Activated T-cell treated with anti-CD3 and anti-CD28 coated beads for 4 hours (primary cell): ENCODE measurements at regions not wholly inside any gene's neighbourhood (a gene's known extent, or its start where the extent isn't known, plus 50 kb on each side); places are given as distances from the start of the nearest gene placed in this dataset.

Experiments
- DNase-seq: peaks from one replicate; pipeline ENCODE4 v3.0.0-alpha.2; 2020

- no peak for DNase-seq
Observed at GRCh38 chr7:32346253-32346652, 143.9 kb downstream of the LSM5 start.

- no peak for DNase-seq
Observed at GRCh38 chr7:32336726-32337125, 153.5 kb downstream of the LSM5 start.

DNA sequence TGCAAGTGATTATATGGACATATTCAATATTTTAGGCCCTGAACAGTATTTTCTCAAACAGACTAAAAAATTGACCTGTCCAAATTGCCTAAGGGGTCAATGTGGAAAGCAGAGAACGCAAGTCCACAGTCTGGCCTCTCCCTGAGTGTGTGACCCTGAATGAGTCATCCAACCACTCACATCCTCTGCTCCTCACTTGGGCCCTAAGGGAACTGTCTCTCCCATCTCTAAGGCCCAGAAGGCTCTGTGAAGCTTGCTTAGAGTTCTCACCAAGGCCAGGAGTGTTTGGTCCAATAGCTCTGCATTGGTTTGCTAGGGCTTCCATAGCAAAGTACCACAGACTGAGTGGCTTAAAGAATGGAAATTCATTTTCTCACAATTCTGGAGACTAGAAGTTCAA is 155.1 kb downstream of the LSM5 start:
- DNase-seq: no peak

DNA sequence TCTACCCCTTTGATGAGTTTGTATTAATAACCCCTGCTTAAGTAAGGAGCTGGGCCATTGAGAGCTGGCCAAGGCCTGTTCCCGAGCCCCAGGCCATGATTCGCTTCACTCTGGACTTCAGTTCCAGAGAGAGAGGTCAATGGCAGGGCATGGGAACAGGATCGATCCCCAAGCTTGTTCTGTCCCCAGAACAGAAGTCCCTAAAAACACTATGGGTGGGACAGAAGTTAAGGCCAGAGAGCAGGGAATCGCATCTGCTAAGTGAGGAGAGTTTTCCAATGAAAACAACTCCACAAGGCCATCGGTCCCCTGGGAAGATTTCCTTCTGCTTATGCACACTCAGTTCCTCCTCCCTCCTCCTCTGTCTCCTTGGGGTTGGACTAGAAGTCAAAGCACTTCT is 159.6 kb downstream of the LSM5 start:
- DNase-seq: no peak

DNA sequence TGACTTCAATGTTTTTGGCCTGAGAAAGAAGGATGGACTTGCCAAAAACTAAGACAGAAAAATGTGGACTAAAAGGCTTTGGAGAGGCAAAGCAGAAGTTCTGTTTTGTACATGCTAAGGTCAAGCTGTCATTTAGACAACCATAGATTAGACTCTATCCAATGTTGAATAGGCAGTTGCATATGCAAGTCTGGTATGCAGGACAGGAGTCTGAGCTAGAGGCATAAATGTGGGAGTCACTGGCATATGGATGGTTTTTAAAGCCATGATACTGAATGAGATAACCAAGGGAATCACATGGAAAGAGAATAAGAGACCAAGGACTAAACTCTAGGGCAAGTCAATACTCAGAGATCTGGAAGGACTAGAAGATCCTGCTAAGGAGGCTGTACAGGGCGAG is 164.1 kb downstream of the LSM5 start:
- no peak for DNase-seq

DNA sequence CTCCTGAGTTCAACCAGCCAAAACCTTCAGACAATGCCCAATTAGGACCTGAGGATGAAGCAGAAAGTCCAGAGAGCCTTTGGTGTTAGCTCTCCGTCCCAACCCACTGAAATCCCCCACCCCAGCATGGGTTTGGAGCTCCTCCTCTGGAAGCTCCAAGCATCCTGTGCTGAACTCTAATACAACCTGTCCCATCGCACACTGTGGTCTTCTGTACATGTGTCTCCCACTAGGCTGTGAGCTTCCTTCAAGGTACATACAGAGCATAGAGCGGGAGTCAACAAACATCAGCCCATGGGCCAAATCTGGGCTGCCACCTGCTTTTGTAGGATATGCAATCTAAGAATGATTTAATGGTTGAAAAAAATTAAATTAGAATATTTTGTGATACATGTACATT is 166.5 kb downstream of the LSM5 start:
- DNase-seq: no peak

DNA sequence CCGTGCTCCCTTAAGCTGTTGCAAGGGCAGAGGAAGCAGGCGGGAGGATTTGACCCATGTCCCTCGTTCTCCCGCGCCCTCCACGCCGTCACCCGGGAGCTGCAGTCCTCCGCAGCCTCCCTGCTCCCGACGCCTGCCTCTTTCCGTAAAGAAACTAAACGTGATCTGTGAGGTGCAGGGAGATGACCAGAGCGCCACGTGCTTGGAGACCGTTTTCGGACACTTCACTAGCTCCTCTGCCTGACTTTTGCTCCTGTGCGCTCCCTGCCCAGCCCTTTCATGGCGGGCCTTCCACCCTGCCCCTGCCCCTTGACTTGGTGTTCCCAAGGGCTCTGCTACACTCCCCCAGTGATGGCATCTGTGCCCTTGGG is 171.2 kb downstream of the LSM5 start:
- DNase-seq: no peak

- no peak for DNase-seq
Observed at GRCh38 chr7:32318300-32319011, 171.7 kb downstream of the LSM5 start.

DNA sequence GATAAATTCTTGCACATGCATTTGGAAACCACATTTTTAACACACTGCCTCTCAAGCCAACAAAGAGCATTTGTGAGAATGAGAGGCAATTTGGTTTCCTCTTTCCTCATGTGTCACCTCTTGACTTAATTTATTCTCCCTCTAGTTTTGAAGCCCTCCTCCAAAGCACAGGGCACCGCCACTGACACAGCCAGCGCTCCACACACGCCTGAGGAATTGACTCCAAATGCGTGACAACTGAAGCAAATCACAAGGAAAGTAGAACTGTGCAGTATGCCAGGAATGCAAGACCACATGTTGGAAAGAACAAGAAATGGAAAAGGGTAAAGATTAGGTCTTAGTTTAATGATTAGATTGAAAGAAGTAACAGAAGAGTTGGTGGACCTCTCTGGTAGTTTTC is 173.3 kb downstream of the LSM5 start:
- DNase-seq: no peak

DNA sequence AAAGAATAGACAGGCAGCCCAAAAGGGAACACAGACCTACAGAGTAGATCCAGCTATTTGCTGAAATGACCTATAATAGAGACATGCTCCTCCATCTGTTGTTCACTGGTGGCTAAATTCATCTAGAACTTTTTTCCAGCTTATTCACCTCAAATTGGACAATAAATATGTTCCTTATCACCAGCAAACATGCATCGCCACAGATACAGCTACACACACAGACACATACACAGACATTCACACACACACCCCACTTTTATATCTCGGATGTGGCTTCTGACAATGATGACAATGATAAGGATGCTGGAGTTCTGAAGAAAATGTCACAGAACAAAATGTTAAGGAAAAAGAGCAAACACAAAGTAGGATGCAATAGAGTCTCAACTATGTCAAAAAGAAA is 175.4 kb downstream of the LSM5 start:
- DNase-seq: no peak

DNA sequence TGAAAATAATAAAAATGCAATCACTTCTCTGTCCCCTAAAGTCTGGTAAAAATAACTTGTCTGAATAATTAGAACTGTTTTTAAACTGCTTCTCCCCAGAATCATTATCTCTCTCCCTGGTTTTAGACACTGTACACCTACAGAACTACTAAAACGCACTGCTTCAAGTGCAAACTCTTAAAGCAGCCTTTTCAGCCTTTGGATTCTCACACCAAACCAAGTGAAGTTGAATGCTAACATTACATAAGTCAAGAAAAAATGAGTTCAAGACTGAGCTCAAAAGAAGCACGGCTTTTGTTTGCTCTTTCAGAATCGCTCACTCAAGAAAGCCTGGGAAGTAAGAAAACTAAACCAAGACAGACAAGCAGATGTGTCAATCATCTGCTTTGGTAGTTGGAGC is 188.8 kb downstream of the LSM5 start:
- no peak for DNase-seq

DNA sequence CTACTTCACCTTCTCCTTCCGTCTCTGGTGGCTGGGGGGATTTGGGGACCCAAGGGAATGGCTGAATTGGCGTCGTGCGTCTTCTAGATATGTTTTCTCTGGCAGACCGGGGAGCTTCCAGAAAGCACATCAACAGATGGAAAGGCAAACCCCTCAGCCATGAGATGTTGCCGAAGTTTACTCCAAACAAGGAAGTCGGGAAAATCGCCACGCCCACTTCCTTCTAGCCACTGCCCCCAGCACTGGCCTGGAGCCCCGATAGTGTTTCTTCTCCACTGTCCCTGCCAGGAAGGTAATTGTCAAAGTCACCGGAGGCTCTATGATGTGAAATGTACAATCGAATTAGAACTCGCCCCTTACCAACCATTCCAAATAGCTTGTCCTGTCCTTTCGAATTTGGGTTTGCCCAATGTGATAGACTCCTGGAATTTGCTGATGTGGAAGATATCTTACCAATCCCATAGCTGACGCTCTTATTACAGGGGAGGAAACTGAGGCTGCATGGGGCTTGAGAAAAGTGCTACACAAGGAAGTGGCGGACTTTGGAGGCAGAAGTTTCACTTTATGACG is 191.0 kb downstream of the LSM5 start:
- no peak for DNase-seq

DNA sequence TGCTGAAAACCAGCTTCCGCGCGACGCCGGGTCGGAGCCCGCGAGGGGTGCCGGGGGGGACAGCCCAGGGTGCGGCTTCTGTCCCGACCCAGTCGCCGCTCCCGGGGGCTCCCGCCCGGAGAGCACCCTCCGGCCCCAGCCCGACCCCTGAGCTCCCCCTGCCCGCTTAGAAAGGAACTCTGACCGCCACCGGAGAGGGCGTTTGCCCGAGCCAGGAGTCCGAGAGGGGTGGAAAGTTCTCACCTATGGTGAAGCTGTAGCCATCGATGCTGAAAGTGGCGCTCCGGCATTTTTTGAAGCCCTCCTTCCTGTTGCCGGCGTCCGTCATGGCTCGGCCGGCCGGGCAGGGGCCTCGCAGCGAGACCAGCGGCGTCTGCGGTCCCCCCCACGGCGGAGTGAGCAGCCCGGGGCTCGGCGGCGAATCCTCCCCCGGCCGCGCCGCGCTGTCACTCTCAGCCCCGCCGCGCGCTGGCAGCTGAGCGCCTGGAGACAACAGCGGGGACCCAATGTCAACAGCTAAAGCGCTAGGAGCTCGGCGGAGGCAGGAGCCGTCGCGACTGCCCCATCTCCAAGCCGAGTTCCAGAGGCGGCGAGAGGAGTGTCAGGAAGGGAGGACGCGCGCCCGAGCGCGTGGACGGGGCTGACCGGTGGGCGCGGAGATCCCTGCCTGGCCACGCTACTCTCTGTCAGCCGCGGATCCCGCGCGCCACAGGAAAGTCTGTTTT is 191.6 kb downstream of the LSM5 start:
- no peak for DNase-seq

GRCh38 chr7:32293833-32294232 is 196.3 kb downstream of the LSM5 start:
- no peak for DNase-seq

DNA sequence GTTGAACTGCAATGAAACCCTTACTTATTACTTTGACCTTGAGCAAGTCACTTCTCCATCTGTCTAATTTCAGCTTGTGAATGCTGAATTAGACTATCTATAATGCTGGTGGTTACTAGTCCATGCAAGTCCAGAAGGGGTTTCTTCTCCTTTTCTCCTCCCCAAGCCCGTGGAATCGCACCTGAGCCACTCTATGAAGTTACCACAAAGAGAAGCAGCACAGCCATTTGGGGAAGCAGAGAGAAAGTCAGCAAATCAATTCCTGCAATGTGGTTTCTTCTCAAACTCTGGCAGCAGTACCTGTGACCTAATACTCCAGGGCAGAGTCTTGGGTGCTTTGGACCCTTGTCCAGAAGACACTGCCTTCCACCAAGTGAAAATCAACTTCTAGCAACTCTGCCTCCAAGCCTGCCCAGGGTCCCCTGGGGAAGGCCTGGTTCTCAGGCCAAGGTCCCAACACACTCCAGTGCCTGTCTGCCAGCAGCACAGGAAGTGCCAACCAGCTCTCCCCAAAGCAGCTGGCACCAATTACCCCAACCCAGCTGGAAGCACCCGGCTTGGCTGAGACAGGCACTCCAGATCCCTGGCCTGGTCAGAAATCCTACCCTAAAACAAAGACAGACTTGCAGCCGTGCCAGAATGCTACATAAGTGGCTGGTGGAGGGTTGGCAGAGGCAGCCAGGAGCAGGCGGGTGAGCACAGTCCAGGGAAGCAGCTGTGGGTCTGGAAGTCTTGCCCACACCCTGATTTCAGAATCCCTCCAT is 200.3 kb downstream of the LSM5 start:
- DNase-seq: no peak

DNA sequence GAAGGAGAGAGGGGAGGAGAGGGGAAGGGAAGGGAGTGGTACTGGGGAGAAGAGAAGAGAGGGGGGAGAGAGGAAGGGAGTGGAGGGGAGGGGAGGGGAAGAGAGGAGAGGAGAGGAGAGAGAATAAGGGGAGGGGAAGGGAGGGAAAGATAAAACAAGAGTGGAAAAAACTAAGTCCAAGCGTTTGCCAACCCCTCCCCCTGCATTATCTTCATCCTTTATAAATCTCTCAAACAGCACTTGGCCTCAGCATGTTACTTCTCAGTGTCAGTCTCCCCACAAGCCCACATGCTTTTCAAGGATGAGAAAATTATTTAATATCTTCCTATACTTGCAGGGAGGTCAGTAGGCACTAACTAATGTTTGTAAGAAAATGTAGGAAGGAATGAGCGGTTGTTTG is 204.5 kb downstream of the LSM5 start:
- DNase-seq: no peak

GRCh38 chr7:32283546-32283945 is 206.6 kb downstream of the LSM5 start:
- no peak for DNase-seq

DNA sequence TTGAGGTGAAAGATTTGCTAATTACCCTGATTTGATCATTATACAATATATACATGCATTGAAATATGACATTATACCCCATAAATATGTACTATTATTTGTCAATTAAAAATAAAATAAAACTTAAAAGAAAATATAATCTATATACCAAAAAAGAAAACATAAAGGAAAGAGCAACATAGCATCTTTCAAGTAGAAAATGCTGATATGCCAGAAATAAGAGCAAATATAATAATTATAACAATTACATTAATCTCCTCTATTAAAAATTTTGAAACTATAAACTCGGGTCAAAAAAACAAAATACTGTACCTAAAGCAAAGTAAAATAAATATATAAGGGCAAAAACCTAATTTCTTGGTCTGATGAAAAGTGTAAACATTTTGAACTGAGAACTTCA is 209.3 kb upstream of the PDE1C start:
- DNase-seq: no peak

GRCh38 chr7:32275216-32276009 is 205.2 kb upstream of the PDE1C start:
- no peak for DNase-seq

DNA sequence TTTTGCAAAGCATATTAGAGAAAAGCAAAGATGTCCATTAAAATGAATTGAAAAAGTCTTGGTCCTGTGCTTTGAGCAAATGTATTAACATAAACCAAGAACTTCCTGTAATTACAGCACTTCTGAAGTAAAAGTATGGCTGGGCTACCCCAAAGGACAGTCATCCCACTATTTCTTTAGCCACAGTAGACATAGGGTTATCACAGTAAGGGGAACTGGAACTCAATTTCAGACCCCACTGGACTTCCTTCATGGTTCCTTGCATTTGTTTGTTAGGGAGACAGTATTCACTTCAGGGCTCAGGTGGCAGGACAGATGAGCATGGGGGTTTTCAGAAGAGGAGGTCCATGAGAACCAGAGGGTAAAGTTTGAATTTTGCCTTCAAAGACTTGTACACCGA is 203.1 kb upstream of the PDE1C start:
- no peak for DNase-seq

DNA sequence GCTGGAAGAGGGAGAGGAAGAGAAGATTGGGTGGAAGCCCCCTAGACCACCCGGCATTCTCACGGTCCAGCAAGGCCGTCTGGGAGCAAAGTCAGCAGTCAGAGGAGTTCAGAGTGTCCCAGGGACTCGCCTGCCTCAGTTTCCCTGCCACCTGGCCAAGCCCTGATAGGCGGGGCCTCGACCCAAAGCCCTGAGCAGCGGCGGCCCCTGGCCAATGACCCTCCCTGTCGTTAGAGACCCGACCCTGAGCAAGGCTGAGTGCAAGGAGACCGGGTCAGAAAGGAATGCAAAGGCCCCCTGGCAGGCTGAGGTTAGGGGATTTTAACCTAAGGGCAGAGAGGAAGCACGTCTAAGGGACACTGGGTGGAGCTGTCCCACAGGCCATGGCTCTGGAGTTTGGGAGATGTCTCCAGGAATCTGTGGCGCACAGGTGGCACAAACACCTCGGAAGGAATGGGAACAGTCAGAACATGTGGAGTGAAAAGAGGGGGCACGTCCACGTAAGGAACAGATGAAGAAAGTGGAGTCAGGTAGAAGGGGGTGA is 196.8 kb upstream of the PDE1C start:
- no peak for DNase-seq

- DNase-seq: no peak
Observed at GRCh38 chr7:32264702-32265284, 194.6 kb upstream of the PDE1C start.
